Testis (tissue), 2 donors: ENCODE measurements at regions not wholly inside any gene's neighbourhood (a gene's known extent, or its start where the extent isn't known, plus 50 kb on each side); places are given as distances from the start of the nearest gene placed in this dataset.

Source experiments
- POLR2A ChIP-seq: fragments of 450-650 bp; IDR thresholded peaks from one replicate; pipeline ENCODE4 v1.6.1; 2017; ENCODE audit warnings: antibody characterized with exemption, mild to moderate bottlenecking, moderate library complexity
- TF ChIP-seq, protein P1 (sequence below), 3 experiments: fragments of 450-650 bp in 2 of 3; fragments of 200-600 bp in 1 of 3; sonication (generic) in 1 of 3; IDR thresholded peaks; one replicate each; pipeline ENCODE4 v1.5.1; 2016 to 2019; ENCODE audit warnings: antibody characterized with exemption in 3 of 3, mild to moderate bottlenecking in 2 of 3, moderate library complexity in 1 of 3

DNA sequence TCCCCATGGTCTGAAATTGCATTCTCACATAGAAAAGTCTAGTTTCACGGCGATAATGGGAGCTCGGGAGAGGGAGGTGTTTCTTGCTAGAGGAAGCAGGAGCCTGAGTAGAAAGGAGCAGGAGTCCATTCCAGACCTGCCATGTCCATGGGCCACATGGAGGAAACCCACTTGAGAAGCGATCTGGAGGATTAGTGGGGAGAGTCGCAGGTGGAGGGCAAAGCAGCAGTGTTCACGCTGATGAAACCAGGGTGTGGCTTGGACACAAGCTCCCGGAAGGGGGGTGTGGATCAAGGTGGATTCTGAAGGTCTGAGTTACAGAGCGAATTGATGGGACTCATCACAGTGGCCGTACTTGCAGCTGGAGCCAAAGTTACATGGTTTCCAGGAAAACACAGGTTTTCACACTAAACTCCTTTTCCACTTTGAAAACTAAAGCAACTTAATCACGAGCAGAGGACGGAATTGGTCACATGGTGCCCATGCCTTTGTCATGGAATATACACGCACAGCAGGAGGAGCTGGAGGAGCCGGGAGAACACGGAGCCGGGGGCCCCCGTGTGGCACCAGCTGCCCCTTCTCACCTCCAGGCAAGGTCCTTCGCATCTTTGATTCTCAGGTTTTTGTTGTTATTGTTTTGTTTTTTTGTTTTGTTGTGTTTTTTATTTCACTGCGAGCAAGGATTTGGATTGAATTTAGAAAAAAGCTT, 255.1 kb upstream of the MYT1L start:
- TF ChIP-seq POLR2A: no peak
- TF ChIP-seq, protein P1, sequence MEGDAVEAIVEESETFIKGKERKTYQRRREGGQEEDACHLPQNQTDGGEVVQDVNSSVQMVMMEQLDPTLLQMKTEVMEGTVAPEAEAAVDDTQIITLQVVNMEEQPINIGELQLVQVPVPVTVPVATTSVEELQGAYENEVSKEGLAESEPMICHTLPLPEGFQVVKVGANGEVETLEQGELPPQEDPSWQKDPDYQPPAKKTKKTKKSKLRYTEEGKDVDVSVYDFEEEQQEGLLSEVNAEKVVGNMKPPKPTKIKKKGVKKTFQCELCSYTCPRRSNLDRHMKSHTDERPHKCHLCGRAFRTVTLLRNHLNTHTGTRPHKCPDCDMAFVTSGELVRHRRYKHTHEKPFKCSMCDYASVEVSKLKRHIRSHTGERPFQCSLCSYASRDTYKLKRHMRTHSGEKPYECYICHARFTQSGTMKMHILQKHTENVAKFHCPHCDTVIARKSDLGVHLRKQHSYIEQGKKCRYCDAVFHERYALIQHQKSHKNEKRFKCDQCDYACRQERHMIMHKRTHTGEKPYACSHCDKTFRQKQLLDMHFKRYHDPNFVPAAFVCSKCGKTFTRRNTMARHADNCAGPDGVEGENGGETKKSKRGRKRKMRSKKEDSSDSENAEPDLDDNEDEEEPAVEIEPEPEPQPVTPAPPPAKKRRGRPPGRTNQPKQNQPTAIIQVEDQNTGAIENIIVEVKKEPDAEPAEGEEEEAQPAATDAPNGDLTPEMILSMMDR (IDR thresholded peaks at IDR 0.05): no peak
